ENCODE measurements at regions not wholly inside any gene's neighbourhood (a gene's known extent, or its start where the extent isn't known, plus 50 kb on each side); places are given as distances from the start of the nearest gene placed in this dataset.

DNA sequence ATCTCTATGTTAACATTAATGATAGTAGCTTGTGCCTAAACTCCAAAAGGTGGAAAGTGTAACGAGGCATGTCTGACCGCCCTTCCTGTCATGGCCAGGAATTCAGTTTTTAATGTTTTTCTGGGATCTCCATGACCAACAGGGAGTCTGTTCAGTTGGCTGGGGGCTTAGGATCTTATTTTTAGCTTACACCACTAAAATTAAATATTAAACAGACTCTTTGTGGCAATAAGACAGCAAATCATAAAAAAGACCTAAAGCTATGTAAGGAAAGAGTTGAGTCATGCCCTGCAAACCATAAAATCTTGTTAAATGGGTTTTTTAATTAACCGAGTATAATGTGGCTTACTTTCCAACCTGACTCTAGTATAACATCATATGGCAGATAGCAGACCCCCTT lies 247.8 kb downstream of the DIRAS2 start:
- no peak overlapping the region for H3K4me2 ChIP-seq (ENCODE audit: control insufficient read depth, insufficient read depth)
- ChIA-PET SMC1A (ENCODE audit: uncharacterized antibody, unreplicated experiment) (interaction anchor here (1.4 kb wide), 1 partner anchor 9 kb away, joined by 4 read pairs; no protein-coding TSS in a partner anchor), RAD21 (ENCODE audit: unreplicated experiment) (no interaction called here), POLR2A (no interaction called here), CTCF (no interaction called here)
- intact Hi-C loops (cut with micrococcal nuclease; ENCODE audit: unreplicated experiment) = no loop called here
- 21% methylated on average over 3 of the region's 3 CpGs for WGBS (ENCODE audit: insufficient coverage, insufficient replicate concordance, low lambda C conversion rate, missing lambda C conversion rate)
- DNase-seq (ENCODE audit: low read depth, low spot score) (no peak), FAIRE-seq (no peak), ATAC-seq (no peak)
- H3K36me3 ChIP-seq (ENCODE audit: control insufficient read depth in 2 of 2, insufficient read depth in 2 of 2, low read length in 1 of 2) = no peaks in the 10 kb centered on the region
- no peak overlapping the region for H3K9ac ChIP-seq (ENCODE audit: control insufficient read depth, insufficient read depth, low read length)
- H3K79me2 ChIP-seq (ENCODE audit: control insufficient read depth, insufficient read depth, low read length) = no peaks in the 10 kb centered on the region
- no peak overlapping the region for H3K27ac ChIP-seq (ENCODE audit: control insufficient read depth, insufficient read depth)
- no TSS peak for BruUV-seq (replicated peaks)
- no peaks in the 10 kb centered on the region for H4K20me1 ChIP-seq (ENCODE audit: control insufficient read depth, insufficient read depth)
- in situ Hi-C loops (cut with MboI) = no loop called here
- H3K4me3 ChIP-seq = no peak overlapping the region
- H2AFZ ChIP-seq (ENCODE audit: control insufficient read depth, low read depth, low read length) = no peak overlapping the region
- no peaks in the 10 kb centered on the region for H3K4me1 ChIP-seq (ENCODE audit: control insufficient read depth, insufficient read depth, low read length)
- no peaks in the 10 kb centered on the region for H3K27me3 ChIP-seq (replicated peaks in 1 of 2; ENCODE audit: control insufficient read depth in 2 of 2, insufficient read depth in 2 of 2, low read length in 1 of 2)
- no peaks in the 10 kb centered on the region for H3K9me3 ChIP-seq (replicated peaks; ENCODE audit: control insufficient read depth, insufficient read depth, low read length)
- no peak for TF ChIP-seq CHD1 (IDR thresholded peaks at IDR 0.05; ENCODE audit: low read depth, low read length)
- TF ChIP-seq NBN (IDR thresholded peaks at IDR 0.05) = no peak
- TF ChIP-seq NR2F1 (conservative IDR thresholded peaks at IDR 0.05) = no peak
- TF ChIP-seq CBX3 (IDR thresholded peaks at IDR 0.05; ENCODE audit: borderline replicate concordance, low read depth) = no peak
- no peak for TF ChIP-seq JUND (IDR thresholded peaks at IDR 0.05; ENCODE audit: low read depth, low read length)
- TF ChIP-seq BRCA1 (IDR thresholded peaks at IDR 0.05; ENCODE audit: low read depth, low read length) = no peak
- no peak for TF ChIP-seq SPI1 (IDR thresholded peaks at IDR 0.05; ENCODE audit: borderline replicate concordance, insufficient read depth, low read depth, low read length)
- TF ChIP-seq RAD21 (IDR thresholded peaks at IDR 0.05; ENCODE audit: insufficient read depth, low read depth, low read length) = no peak
- TF ChIP-seq, protein P1, sequence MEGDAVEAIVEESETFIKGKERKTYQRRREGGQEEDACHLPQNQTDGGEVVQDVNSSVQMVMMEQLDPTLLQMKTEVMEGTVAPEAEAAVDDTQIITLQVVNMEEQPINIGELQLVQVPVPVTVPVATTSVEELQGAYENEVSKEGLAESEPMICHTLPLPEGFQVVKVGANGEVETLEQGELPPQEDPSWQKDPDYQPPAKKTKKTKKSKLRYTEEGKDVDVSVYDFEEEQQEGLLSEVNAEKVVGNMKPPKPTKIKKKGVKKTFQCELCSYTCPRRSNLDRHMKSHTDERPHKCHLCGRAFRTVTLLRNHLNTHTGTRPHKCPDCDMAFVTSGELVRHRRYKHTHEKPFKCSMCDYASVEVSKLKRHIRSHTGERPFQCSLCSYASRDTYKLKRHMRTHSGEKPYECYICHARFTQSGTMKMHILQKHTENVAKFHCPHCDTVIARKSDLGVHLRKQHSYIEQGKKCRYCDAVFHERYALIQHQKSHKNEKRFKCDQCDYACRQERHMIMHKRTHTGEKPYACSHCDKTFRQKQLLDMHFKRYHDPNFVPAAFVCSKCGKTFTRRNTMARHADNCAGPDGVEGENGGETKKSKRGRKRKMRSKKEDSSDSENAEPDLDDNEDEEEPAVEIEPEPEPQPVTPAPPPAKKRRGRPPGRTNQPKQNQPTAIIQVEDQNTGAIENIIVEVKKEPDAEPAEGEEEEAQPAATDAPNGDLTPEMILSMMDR (IDR thresholded peaks at IDR 0.05 in 2 of 3, conservative IDR thresholded peaks at IDR 0.05 in 1 of 3; ENCODE audit: control insufficient read depth in 2 of 3, extremely low read depth in 1 of 3, insufficient read depth in 1 of 3, low read depth in 3 of 3, low read length in 3 of 3) = no peak
- TF ChIP-seq, protein P2, sequence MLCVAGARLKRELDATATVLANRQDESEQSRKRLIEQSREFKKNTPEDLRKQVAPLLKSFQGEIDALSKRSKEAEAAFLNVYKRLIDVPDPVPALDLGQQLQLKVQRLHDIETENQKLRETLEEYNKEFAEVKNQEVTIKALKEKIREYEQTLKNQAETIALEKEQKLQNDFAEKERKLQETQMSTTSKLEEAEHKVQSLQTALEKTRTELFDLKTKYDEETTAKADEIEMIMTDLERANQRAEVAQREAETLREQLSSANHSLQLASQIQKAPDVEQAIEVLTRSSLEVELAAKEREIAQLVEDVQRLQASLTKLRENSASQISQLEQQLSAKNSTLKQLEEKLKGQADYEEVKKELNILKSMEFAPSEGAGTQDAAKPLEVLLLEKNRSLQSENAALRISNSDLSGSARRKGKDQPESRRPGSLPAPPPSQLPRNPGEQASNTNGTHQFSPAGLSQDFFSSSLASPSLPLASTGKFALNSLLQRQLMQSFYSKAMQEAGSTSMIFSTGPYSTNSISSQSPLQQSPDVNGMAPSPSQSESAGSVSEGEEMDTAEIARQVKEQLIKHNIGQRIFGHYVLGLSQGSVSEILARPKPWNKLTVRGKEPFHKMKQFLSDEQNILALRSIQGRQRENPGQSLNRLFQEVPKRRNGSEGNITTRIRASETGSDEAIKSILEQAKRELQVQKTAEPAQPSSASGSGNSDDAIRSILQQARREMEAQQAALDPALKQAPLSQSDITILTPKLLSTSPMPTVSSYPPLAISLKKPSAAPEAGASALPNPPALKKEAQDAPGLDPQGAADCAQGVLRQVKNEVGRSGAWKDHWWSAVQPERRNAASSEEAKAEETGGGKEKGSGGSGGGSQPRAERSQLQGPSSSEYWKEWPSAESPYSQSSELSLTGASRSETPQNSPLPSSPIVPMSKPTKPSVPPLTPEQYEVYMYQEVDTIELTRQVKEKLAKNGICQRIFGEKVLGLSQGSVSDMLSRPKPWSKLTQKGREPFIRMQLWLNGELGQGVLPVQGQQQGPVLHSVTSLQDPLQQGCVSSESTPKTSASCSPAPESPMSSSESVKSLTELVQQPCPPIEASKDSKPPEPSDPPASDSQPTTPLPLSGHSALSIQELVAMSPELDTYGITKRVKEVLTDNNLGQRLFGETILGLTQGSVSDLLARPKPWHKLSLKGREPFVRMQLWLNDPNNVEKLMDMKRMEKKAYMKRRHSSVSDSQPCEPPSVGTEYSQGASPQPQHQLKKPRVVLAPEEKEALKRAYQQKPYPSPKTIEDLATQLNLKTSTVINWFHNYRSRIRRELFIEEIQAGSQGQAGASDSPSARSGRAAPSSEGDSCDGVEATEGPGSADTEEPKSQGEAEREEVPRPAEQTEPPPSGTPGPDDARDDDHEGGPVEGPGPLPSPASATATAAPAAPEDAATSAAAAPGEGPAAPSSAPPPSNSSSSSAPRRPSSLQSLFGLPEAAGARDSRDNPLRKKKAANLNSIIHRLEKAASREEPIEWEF (IDR thresholded peaks at IDR 0.05; ENCODE audit: insufficient replicate concordance, low read depth, low read length) = no peak
- TF ChIP-seq, protein P3, sequence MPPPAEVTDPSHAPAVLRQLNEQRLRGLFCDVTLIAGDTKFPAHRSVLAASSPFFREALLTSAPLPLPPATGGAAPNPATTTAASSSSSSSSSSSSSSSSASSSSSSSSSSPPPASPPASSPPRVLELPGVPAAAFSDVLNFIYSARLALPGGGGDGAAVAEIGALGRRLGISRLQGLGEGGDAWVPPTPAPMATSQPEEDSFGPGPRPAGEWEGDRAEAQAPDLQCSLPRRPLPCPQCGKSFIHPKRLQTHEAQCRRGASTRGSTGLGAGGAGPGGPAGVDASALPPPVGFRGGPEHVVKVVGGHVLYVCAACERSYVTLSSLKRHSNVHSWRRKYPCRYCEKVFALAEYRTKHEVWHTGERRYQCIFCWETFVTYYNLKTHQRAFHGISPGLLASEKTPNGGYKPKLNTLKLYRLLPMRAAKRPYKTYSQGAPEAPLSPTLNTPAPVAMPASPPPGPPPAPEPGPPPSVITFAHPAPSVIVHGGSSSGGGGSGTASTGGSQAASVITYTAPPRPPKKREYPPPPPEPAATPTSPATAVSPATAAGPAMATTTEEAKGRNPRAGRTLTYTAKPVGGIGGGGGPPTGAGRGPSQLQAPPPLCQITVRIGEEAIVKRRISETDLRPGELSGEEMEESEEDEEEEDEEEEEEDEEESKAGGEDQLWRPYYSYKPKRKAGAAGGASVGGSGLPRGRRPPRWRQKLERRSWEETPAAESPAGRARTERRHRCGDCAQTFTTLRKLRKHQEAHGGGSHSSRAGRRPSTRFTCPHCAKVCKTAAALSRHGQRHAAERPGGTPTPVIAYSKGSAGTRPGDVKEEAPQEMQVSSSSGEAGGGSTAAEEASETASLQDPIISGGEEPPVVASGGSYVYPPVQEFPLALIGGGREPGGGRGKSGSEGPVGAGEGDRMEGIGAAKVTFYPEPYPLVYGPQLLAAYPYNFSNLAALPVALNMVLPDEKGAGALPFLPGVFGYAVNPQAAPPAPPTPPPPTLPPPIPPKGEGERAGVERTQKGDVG (CRISPR knock-in tag; IDR thresholded peaks at IDR 0.05) = no peak
- TF ChIP-seq, protein P4, sequence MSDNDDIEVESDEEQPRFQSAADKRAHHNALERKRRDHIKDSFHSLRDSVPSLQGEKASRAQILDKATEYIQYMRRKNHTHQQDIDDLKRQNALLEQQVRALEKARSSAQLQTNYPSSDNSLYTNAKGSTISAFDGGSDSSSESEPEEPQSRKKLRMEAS (IDR thresholded peaks at IDR 0.05; ENCODE audit: low read depth, low read length) = no peak
- no peak for TF ChIP-seq CREM (IDR thresholded peaks at IDR 0.05; ENCODE audit: low read depth)
- no peak for TF ChIP-seq KLF5 (IDR thresholded peaks at IDR 0.05; ENCODE audit: partially characterized antibody)
- no peak for TF ChIP-seq NFIC (IDR thresholded peaks at IDR 0.05; ENCODE audit: low read depth, low read length)
- TF ChIP-seq TCF12 (IDR thresholded peaks at IDR 0.05; ENCODE audit: low read depth, low read length) = no peak
